Renal pelvis (tissue), 1 donor: ENCODE measurements at regions not wholly inside any gene's neighbourhood (a gene's known extent, or its start where the extent isn't known, plus 50 kb on each side); places are given as distances from the start of the nearest gene placed in this dataset.
A peak's percentile ranks its signal among the peaks of the same experiment; 100 is the strongest.

Source experiments
- DNase-seq: peaks from one replicate; pipeline ENCODE4 v3.0.0-alpha.2; 2013

- no peak for DNase-seq
Observed at GRCh38 chr2:120606931-120607330, 128.7 kb upstream of the GLI2 start.

GRCh38 chr2:120607506-120607905, 128.2 kb upstream of the GLI2 start:
- no peak for DNase-seq

- no peak for DNase-seq
Observed at GRCh38 chr2:120607996-120608395, 127.7 kb upstream of the GLI2 start.

- no peak for DNase-seq
Observed at GRCh38 chr2:120609826-120610395, 125.8 kb upstream of the GLI2 start.

- no peak for DNase-seq
Observed at GRCh38 chr2:120611016-120611415, 124.7 kb upstream of the GLI2 start.

- DNase-seq, result no peak
Observed at GRCh38 chr2:120611961-120612360, 123.7 kb upstream of the GLI2 start.

GRCh38 chr2:120612471-120612870, 123.2 kb upstream of the GLI2 start:
- no peak for DNase-seq

GRCh38 chr2:120612931-120613330, 122.7 kb upstream of the GLI2 start:
- DNase-seq, result no peak

GRCh38 chr2:120613742-120614571, 121.7 kb upstream of the GLI2 start:
- no peak for DNase-seq

- DNase-seq, result no peak
Observed at GRCh38 chr2:120614901-120615300, 120.8 kb upstream of the GLI2 start.

GRCh38 chr2:120616261-120616660, 119.4 kb upstream of the GLI2 start:
- DNase-seq, result no peak

GRCh38 chr2:120617055-120617454, 118.6 kb upstream of the GLI2 start:
- DNase-seq, result no peak

GRCh38 chr2:120618830-120619229, 116.8 kb upstream of the GLI2 start:
- no peak for DNase-seq

GRCh38 chr2:120619579-120619978, 116.1 kb upstream of the GLI2 start:
- no peak for DNase-seq

- DNase-seq, result no peak
Observed at GRCh38 chr2:120620025-120620793, 115.5 kb upstream of the GLI2 start.

GRCh38 chr2:120622159-120622869, 113.4 kb upstream of the GLI2 start:
- no peak for DNase-seq

GRCh38 chr2:120622886-120623753, 112.5 kb upstream of the GLI2 start:
- DNase-seq, result no peak

- DNase-seq, result peak; percentile 30
Observed at GRCh38 chr2:120624061-120624737, 111.5 kb upstream of the GLI2 start.

GRCh38 chr2:120624738-120625446, 110.8 kb upstream of the GLI2 start:
- DNase-seq, result no peak
